ENCODE measurements at regions not wholly inside any gene's neighbourhood (a gene's known extent, or its start where the extent isn't known, plus 50 kb on each side); places are given as distances from the start of the nearest gene placed in this dataset.

DNA sequence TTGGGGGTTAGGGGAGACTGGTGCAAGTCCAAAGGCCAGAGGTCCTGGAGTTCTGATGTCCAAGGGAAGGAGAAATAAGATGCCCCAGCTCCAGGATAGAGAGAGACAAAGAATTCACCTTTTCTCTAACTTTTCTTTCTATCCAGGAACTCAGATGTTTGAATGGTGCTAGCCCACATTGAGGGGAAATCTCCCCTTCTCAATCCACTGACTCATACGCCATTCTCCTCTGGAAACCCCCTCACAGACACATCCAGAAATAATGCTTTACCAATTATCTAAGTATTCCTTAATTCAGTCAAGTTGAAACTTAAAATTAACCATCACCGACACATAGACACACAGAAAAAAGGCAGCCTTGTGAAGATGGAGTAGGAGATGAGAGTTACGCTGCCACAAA, 1085.2 kb downstream of the NSUN3 start:
- no peak for TF ChIP-seq POLR2A (IDR thresholded peaks at IDR 0.05)
- TF ChIP-seq, protein P1, sequence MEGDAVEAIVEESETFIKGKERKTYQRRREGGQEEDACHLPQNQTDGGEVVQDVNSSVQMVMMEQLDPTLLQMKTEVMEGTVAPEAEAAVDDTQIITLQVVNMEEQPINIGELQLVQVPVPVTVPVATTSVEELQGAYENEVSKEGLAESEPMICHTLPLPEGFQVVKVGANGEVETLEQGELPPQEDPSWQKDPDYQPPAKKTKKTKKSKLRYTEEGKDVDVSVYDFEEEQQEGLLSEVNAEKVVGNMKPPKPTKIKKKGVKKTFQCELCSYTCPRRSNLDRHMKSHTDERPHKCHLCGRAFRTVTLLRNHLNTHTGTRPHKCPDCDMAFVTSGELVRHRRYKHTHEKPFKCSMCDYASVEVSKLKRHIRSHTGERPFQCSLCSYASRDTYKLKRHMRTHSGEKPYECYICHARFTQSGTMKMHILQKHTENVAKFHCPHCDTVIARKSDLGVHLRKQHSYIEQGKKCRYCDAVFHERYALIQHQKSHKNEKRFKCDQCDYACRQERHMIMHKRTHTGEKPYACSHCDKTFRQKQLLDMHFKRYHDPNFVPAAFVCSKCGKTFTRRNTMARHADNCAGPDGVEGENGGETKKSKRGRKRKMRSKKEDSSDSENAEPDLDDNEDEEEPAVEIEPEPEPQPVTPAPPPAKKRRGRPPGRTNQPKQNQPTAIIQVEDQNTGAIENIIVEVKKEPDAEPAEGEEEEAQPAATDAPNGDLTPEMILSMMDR (IDR thresholded peaks at IDR 0.05), result no peak
